Germinal center (tissue), 1 donor: ENCODE measurements at regions not wholly inside any gene's neighbourhood (a gene's known extent, or its start where the extent isn't known, plus 50 kb on each side); places are given as distances from the start of the nearest gene placed in this dataset.
"Not testable (repeated sequence)": the region's sequence is repeated elsewhere in the genome, so short reads cannot be mapped to it uniquely, and the experiment has no call there.

Experiments
- DNase-seq: peaks from one replicate; pipeline ENCODE4 v3.0.0; 2012; ENCODE audit warnings: mixed read lengths, low spot score

GRCh38 chr10:42987121-42987541, 89.7 kb upstream of the RET start:
- no peak for DNase-seq

DNA sequence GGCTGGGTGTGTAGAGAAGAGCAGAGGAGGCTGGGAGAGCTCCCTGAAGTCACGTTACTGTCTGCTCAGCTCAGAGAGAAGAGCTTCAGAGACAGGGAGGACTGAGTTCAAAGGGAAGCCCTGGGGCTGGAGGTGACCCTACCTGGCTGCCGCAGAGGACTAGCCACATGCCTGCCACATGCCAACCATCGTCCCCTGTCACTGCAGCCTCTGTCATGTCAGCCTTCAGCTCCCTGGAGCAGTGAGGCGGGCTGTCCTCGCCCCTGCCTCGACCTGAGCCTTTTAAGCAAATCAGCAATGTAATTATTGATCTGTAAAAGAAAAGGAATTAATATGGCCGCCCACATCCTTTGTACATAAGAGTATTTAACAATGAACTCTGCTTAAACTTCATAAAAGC, 89.3 kb upstream of the RET start:
- DNase-seq = no peak

- no peak for DNase-seq
Measured at GRCh38 chr10:42988069-42988468, 88.8 kb upstream of the RET start.

DNA sequence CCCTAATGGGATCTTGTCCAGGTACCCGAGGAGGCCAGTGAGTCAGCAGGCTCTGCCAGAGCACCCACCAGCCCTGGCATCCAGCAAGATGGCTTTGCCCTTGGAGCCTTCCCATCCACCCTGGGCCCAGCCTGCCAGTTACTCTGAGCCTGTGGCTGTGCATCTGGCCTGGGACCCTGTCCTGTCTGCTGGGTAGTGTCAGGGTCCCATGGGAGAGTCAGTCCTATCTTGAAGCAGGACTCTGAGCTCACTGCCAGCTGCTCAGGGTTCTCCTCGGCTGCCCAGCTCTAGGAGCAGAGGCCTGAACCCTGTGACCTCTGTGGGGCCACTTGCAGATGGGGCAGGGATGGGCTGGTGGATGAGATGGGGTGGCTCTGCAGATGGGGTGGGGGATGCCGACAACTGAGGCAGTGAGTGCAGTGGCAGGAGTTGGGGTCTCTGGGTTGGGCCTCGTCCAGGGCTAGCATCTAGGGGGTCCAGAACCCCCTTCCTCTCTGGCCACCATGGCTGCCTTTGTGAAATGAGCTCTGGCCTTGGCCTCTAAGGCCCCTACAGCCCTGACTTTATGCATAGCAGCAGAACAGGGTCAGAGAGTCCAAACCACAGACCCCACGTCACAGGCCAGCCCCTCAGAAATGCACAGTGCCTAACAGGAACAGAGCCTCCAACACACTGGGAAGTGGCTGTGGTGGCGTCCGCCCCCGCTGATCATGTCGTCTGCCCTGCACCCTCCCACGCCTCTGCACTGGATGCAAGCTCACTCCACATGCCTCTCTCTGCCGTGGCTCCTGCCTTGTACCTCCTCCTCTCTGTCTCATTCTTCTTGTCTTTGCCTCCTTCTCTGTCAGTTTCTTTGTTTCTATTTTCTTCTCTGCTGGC, 88.1 kb upstream of the RET start:
- no peak for DNase-seq

GRCh38 chr10:42989481-42989921, 87.4 kb upstream of the RET start:
- DNase-seq = no peak

- DNase-seq = no peak
Measured at GRCh38 chr10:42990016-42990720, 86.7 kb upstream of the RET start.

DNA sequence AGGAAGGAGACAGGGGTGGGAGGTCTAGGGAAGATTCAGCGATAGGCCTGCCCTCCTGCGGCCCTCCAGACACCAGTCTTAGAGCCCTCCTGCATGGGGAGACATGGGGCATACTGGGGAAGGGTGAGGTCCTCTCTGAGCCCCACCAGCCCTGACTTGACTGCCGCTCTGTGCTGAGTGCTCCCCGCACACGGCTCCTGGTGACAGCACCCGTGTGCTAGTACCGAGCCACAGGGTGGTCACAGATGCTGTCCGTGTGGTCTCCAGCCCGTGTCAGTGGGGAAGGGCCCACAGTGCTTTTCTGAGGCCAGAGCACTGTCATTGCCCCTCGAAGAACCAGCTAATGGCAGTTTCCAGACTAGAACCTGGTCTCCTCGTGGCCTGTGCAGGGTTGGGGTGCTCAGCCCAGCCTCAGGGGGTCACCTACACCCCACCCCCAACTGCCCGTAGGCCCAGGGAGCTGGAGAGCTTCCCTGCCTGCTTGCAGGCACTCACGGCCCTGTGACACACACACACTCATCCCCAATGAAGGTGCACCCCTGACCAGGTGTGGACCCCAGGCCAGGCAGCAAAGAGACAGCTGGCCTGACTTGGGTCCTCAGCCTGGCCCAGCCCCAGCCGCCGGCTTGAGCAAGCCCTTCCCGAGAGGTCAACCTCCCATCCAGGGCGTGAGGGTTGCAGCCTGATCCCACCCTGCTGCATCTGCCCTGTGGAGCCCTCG, 86.0 kb upstream of the RET start:
- no peak for DNase-seq

DNA sequence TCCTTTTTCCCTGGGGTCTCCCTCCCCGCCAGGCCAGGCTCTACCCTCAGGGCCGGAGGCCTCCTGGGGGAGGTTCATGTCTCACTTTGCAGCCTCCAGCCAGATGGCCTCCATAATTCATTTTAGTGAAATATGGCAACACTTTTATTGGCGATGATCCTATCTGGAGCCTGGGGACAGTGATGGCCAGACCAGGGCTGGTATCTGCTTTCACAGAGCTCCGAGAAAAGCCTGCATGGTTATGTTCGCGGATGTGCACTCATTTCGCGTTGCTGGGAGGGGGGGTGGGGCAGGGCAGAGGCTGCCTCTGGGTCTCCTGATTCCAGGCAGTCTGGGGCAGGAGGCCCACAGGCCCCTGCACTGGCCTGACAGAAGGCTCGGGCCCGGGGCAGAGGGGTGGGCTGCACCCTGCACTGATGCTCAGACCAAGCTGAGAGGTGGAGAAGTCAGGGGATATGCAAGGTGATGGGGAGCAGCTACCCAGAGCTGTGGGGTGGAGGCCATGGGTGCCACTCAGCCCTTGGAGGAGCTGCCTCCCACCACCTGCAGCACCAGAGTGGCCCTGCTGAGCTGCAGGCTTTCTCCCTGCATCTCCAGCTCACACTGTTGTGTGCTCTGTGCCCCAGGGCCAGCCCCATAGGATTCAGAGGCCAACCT, 85.3 kb upstream of the RET start:
- no peak for DNase-seq

- no peak for DNase-seq
Measured at GRCh38 chr10:42992156-42992956, 84.5 kb upstream of the RET start.

DNA sequence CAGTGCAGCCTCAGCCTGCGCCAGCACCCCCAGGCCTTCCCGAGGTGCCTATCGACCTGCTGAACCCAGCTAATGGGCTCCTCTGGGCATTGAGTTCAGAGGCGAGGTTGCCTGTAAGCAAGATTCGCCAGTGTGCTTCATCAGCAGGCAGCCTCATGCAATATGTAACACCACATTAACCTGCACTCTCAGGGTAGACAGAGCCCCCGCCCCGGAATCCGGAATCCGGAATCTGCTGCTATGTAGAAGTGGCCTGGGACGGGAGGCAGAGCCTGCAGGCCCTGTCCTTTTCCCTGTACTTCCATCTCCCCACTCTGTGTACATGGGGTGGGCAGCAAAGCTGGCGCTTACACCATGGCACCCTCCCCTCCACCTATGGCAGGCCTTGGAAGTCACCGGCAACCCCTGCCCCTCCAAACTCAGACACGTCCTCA, 83.9 kb upstream of the RET start:
- DNase-seq = no peak

DNA sequence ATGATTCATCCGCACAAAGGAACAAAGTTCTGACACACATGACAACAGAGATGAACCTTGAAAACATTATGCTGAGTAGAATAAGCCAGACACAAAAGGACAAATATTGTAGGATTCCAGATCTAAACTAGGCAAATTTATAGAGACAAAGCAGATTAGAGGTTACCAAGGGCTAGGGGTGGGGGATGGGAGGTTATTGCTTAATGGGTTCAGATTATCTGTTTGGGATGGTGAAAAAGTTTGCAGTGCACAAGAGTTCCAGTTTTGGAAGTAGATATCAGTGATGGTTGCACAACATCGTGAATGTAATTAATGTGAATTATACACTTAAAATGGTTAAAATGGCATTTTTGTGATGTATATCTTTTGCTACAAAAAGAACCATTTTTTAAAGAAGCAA, 82.0 kb upstream of the RET start:
- DNase-seq = not testable (repeated sequence)

DNA sequence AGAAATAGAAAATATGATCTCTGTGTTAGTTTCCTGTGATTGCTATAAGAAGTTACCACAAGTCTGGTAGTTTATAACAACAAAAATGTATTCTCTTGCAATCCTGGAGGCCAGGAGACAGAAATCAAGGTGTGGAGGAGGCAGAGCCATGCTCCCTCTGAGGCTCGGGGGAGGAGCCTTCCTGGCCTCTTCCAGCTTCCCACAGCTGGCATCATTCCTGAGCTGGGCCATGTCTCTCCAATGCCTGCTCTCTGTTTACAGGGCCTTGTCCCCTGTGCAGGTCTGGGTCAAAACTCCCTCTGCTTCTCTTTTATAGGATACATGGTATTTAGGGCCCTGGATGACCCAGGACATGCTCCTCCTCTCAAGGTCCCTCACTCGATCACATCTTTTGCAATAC, 81.3 kb upstream of the RET start:
- no peak for DNase-seq

- DNase-seq = no peak
Measured at GRCh38 chr10:42996588-42996987, 80.3 kb upstream of the RET start.

DNA sequence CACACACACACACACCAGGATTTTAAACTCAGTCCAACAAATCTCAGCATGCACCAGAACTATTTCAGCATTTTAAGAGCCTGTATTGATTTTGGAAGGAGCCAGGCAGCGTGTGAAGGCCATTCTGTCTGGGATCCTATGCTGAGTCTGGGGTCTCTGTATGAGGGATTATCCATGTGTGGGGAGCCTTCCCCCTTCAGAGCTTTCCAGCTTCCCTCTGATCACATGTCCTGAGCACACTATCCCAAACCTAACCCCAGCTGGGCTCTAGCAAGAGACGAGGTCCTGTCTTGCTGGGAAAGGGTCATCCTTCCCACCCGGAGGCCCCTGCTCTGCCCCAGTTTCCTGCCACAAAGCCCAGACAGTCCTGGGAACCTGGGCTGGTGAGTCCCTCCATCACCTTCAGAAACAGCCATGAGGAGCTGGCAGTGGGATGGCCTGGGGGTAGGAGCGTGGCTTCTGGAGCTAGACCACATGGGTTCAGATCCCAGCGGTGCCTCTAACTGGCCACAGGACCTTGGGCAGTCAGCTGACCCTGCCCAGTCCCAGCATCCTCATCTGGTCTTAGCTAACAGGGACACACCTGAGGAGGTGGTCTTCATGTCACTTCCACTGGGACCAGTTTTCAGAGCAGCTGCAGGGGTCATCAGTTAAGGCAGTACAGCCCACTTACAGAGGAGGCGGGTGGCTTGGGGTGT, 79.6 kb upstream of the RET start:
- no peak for DNase-seq

DNA sequence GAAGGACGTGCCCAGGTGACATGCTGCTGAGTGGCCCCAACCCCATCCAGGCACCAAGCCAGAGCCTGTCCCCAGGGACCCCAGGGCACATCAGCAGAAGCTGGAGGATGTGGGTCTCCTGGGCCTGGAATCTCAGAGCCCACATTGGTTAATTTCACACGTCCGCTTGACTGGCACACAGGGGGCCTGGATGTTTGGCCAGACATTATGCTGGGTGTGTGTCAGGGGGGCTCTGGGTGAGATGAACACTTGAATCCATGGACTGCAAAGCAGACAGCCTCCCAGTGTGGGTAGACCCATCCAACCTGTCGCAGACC, 79.1 kb upstream of the RET start:
- DNase-seq = no peak

- DNase-seq = no peak
Measured at GRCh38 chr10:42998481-42999384, 78.1 kb upstream of the RET start.

GRCh38 chr10:42999385-43000020, 77.4 kb upstream of the RET start:
- no peak for DNase-seq

DNA sequence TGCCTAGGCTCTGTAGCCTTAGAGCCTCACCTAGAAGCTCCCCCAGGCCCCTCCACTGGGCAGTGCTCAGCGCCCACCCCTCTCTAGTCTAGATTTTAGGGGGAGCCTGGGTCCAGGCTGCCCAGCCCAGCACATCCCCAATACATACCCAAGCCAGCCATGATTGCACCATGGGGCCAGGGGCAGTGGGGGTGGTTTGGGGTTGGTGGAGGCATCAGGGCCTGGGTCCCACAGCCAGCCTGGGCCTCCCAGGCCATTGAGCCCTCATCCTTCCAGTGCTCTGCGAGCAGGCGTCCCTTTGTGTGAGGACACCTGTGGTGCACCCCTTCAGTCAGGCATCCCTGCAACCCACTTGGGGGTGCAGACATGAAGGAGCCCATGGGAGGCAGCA, 76.9 kb upstream of the RET start:
- no peak for DNase-seq
